ENCODE measurements at regions not wholly inside any gene's neighbourhood (a gene's known extent, or its start where the extent isn't known, plus 50 kb on each side); places are given as distances from the start of the nearest gene placed in this dataset.

DNA sequence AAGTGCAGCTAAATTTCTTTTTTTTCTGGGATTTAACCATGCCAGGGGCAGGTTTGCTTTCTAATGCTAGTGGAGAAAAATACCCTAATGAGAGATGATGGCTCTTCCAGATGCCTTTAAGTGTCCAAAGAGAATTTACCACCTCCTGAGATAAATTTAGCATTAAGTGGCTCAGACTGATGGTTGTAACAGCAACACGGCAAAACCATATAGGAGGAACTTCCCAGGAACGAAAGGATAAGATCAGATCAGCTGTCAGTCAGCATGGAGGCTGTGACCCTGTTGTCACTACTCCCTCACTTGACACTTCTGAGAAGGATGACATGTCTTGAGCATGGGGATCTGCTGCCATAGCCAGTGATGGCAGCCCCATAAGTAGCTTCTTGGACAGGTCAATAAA, 860.0 kb downstream of the QKI start:
- TF ChIP-seq, protein P1, sequence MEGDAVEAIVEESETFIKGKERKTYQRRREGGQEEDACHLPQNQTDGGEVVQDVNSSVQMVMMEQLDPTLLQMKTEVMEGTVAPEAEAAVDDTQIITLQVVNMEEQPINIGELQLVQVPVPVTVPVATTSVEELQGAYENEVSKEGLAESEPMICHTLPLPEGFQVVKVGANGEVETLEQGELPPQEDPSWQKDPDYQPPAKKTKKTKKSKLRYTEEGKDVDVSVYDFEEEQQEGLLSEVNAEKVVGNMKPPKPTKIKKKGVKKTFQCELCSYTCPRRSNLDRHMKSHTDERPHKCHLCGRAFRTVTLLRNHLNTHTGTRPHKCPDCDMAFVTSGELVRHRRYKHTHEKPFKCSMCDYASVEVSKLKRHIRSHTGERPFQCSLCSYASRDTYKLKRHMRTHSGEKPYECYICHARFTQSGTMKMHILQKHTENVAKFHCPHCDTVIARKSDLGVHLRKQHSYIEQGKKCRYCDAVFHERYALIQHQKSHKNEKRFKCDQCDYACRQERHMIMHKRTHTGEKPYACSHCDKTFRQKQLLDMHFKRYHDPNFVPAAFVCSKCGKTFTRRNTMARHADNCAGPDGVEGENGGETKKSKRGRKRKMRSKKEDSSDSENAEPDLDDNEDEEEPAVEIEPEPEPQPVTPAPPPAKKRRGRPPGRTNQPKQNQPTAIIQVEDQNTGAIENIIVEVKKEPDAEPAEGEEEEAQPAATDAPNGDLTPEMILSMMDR (IDR thresholded peaks at IDR 0.05; ENCODE audit: insufficient read depth, low read depth, low read length), result no peak
- TF ChIP-seq EZH2 (IDR thresholded peaks at IDR 0.05; ENCODE audit: insufficient read depth, low read length), result no peak
